Left renal pelvis (tissue), 4 donors: ENCODE measurements at regions not wholly inside any gene's neighbourhood (a gene's known extent, or its start where the extent isn't known, plus 50 kb on each side); places are given as distances from the start of the nearest gene placed in this dataset.

Experiments used
- DNase-seq, 4 donors: peaks; one replicate each; pipeline ENCODE4 v3.0.0-alpha.2; 2013; ENCODE audit warnings: low read depth in 4 of 4, low spot score in 3 of 4

DNA sequence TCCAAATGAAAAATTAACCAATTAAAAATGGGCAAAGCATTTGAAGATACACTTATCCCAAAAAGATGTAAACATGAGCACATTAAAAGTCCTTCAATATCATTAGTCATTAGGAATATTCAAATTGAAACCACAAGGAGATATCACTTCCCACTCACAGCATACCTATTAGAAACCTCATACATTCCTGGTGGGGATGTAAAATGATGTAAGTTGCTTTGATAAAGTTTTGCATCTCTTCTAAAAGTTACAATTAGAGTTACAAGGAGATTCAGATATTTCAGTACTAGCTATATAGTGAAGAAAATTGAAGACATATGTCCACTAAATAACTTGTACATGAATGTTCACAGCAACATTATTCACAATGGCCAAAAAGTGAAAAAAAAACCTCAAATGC is 1109.3 kb upstream of the LCORL start:
- DNase-seq, result no peak

DNA sequence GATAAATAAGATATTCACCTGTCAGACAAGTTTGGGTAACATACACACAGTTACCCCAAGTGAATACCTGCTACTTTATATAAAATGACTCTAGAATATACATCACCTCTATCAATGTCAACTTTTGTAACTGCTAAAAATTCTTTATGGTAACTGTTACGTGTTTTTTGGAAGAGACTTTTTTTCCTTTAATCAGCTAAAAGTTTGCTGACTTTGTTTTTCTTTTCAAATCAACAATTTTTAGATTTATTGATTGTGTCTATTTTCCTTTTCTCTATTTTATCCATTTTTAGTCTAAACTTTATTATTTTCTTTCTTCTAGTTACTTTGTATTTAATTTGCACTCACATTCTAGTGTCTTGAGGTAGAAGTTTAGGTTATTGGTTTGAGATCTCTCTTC is 1106.6 kb upstream of the LCORL start:
- no peak for DNase-seq

DNA sequence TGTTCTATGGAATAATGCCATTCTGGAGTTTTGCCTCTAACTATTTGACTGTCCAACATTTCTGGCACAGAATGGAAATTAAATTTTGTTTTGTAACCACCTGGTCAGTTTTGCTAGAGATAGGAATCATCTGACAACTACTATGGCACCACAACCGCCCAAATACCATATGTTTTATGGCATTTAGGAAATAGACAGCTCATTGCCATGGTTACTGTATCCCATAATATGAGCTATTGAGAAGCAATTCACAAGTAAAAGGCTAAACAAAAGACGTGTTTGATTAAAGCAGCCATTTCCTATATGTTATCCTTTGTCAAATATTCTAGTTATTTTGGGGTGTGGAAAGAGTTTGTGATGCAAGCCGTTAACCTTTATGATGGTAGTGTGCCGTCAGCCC is 1105.3 kb upstream of the LCORL start:
- no peak for DNase-seq

DNA sequence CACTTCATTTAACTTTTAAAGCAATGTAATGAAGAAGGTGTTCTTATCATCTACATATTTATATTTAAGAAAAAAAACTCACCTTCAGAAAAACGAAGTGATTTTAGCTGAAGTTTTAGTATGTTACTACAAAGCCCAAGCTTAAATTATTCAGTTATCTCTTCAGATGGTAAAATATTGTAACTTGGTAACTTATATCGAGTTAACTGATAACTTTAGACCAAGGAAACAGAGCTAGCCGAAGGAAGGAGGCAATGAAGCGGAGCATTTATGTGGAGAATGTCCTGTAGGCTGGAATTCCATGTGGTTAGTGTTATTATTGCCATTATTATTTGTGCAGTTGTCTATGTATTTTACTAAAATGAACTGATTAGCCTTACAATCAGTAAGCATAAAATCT is 1102.1 kb upstream of the LCORL start:
- DNase-seq, result no peak

DNA sequence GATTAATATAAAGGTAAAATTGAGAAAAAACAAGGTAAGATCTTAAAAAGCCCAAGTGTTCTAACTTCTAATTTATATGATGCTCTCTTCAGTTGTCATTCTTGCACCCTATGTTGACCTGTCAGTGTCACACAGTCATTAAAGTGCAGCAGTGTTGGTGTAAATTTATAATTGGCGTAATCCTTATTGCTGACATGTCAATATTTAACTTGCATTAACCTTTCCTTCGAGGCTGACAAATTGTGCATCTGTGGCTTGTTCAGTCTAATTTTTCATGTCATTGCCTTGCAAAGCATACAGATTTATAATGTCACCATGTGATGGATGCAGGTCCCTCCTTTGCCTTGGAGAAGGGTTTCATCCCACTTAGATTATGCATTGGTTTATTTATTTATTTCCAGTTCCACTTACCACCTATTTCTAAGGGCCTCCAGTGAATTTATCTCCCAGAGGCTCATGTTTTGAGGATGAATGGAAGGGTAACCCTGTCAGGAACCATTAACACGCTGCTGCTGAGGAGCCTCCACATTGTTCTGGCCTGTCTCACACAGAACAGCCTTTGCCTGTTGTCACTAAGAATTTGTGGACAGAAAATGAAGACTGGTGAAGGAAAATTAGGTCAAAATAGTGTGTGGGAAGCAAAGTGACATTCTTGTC is 1098.5 kb upstream of the LCORL start:
- no peak for DNase-seq

DNA sequence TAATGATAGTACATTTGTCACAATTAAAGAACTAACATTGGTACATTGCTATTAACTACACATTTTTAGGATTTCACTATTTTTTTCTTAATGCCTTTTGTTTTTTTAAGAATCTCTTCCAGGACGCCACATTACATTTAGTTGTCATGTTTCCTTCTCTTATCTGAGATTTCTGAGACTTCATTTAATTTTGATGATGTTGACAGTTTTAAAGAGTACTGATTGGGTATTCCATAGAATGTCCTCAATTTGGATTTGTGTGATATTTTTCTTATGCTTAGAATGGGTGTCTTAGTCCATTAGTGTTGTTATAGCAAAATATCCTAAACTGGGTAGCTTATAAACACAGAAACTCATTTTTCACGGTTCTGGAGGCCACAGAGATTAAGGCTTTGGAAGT is 1095.5 kb upstream of the LCORL start:
- no peak for DNase-seq

DNA sequence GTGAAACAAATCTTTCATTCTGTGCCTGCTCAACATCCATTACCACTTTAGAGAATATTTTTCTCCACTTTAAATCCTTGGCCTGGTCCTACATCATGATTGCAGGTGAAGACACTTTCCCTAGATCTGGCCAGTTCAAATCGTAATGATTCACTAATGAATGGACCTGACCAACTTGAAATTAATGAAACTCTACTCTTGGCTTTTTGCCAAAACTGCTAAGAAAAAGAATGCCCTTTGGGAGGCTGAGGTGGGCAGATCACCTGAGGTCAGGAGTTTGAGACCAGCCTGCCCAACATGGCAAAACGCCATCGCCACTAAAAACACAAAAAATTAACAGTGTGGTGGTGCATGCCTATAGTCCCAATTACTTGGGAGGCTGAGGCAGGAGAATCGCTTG is 1082.6 kb upstream of the LCORL start:
- no peak for DNase-seq

DNA sequence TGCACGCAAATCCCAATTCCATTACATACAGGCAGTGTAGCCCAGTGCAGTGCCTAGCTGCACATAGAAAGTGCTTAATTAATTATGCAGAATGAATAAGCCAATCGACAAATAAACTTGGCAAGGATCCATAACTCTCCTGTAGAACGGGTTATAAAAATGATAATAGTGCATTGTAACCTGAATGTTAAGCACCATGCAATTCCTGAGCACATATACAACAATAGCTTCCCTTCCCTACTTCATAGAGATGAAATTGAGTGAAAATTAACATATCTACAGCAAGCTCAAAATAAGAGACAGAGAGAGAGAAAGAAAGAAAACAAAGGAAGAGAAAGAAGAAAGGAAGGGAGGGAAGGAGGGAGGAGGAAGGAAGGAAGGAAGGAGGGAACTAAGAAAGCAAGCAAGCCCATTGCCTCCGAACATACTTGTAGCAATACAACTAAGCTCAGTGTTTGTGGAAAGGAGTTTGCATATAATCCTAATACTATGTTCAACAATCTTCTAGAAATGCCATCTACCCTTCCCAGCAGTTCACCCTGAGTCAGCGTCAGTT is 1074.0 kb upstream of the LCORL start:
- no peak for DNase-seq

DNA sequence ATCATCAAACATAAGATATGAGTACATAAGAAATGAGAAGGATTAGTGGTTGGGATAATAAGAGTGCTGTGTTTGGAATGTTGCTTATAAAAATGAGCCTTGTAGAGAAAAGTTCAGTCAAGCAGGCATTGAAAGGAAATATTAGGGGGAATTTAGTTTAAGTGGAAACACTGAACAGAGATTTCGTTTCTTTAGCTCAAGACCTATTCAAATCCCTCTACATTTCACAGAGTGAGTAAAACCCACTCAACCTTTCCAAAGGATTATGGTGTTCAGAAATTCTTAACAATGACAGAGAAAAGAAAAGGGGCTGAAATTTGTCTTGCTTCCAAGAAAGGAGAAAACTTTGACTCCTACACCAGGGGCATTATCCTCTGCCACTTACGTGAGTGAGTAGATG is 1072.4 kb upstream of the LCORL start:
- no peak for DNase-seq

DNA sequence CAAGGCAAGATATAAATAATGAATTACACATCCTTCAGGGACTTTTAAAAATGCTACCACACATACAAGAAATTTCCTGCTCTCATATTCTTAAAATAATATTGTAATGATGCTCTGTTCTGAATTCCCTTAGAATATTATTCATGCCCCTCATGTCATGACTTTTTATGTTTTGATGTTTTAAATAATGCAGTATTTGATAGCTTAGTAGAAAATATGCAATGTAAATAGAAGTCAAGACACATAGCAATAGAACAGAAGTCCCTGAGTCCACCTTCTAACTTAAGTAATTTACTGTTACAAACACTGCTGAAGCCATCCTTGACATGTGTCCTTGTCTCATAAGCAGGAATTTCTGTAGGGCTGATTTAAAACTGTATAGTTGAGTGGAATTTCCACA is 1071.2 kb upstream of the LCORL start:
- no peak for DNase-seq

DNA sequence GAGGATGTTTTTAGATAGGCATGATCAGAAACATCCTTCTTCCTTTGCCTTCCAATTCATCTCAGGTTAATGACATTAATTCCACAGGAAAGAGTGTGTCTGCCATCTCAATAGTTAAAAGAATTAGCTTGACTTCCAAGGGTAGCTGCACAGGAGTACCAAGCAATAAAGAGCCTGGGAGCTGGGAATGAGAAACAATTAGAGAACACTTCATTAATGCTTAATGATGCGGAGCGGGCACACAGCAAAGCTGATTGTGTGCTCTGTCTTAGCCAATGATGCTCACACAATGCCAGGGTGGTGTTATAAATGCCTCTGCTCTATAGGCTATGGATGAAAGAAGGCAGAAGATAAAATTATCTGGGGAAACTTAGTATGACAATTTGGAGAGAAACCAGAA is 1052.5 kb upstream of the LCORL start:
- DNase-seq, result no peak

DNA sequence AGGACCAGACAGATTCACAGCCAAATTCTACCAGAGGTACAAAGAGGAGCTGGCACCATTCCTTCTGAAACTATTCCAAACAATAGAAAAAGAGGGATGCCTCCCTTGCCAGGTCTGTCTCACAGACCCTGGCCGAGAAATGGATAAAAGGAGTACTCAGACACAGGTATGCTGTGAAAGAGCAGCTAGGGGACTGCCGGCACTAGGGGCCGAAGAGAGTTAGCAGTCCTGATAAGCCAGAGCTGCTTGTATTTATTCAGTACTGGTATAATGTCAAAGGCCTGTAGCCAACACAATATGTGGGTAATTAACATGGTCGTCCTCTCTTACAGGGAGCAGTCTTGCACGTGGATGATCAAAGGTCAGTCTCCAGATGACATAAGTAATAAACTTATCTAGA is 1042.1 kb upstream of the LCORL start:
- no peak for DNase-seq

DNA sequence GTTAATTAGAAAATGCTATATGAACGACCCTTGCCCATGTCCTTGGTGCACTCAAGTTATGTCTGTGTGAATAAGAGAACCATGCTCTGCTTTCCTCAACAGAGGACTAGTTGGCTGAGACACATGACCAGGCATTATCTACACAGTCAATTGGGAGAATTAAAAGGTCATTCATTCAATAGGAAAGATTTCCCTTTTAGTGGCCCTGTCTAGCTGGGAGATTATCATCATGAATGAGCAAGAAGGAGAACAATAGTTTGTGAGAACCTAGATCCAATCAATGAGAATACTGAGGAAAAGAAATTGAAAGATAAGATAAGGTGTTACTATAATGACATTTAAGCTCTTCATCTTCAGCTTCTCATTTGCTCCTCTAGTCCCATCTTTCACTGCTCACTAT is 1033.4 kb upstream of the LCORL start:
- DNase-seq, result no peak

DNA sequence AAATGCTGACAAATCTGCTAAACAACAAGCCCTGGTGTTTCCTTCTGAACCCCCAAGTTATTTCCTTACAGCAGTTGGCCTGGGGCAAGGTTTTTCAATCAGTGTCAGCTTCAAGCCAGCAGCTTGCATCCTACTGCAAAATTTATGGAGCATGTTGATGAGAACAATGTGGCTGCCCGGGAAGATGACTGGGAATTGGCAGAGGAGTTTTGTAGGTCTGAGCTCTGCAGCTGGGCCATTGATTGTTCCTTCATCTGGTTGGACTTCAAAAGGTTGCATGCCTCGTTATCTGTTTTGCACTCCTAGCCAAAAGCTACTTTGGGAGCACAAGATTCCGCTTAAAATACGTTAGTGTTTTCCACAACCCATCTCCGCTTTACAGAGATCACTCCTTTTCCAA is 1030.3 kb upstream of the LCORL start:
- no peak for DNase-seq

DNA sequence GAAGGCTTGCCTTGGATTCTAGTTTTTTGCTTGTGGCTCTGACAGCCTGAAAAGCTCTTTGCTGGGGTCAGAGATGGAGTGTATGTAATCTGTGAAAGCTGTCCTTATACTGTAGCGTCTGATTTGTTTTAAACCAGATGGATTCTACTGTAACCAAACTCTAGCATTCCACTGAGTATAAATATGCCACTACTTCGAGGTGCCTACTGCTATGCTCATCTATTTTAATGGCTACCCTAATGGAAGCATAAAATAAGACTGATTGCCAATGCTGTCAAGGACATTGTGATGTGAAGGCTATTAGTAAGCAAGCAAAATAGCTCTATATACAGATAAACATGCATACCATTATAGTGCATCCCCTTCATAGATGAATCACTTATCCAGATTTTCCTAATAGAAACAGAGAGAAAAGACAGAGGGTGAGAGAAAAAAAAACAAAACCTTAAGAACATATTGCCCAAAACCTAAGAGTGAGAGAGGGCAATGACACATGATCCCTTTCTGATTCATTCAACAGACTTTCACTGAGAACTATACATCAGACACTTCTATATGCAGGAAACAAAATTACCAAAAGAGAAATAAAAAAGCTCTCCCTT is 1025.8 kb upstream of the LCORL start:
- no peak for DNase-seq

DNA sequence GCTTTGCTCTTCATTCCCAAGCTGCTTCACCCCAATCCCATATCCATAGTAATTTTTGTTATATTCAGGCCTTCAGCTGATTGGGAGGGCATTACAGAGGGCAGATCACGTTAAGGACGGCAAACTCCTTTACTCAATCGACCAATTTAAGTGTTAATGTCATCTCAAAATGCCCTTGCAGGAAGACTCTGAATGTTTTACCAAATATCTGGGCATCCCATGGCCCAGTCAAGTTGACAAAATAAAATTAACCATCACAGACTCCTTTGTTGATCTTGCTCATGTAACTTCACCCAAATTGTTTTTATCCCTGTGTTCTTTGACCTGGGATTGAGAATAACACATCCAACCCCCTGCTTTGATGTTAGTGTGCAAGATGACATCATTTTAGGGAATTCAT is 1018.3 kb upstream of the LCORL start:
- DNase-seq, result no peak

DNA sequence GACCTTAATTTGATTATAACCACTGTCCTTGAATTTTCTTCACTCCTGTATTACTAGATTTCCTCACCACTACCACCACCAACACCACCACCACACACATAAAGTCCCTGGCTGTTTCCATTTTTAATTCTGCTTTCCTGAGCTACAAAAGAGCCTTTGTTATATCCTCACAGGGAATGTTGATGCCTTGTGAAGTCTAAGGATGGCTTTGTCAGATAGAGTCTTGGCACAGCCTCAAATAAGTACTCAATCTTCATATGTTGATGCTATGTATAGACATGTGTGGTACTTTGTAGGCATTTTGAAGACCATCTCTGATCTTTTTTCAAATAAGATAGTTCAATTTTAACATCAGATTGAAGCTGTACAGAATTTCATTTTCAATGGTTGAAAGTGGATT is 1016.7 kb upstream of the LCORL start:
- DNase-seq, result no peak

DNA sequence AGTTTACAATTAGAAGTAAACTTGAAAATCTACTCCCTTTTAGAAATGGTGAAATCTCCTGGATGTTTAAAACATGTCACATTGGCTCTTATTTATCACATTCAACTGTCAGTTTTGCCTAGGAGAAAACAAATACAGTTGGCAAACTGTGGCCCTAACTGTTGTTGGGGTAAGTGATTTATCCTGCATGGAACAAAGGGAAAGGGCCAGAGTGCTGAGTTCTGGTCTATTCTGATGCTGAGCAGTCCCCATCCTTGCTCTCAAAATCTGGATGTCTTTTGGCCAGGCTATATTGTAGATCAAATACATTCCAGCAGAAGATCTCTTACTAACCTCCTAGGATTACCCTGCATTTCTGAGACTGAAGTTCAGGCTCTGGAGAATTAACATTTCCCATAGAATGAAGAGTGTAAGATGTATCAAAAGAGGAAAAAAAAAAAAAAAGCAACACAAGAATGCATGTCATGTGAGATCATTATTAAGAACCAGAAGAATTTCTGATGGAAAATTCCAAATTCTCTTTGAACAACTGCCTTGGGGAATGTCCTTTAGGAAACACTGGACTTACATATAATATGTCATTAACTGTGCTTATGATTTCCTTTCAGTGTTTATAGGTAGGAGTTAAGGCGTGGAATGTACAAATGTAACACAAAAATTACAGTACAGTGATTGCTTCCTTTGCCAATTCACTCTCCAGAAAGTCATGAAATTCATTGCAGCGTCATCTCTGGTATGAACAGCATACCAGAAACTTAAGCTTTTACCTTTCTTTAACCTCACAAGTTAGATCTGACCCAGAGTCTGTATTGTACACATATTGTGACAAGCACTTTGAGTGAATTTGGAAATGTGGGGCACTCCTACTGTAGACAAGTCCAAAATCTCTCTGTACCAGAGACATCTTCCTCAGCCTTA is 1012.5 kb upstream of the LCORL start:
- no peak for DNase-seq

DNA sequence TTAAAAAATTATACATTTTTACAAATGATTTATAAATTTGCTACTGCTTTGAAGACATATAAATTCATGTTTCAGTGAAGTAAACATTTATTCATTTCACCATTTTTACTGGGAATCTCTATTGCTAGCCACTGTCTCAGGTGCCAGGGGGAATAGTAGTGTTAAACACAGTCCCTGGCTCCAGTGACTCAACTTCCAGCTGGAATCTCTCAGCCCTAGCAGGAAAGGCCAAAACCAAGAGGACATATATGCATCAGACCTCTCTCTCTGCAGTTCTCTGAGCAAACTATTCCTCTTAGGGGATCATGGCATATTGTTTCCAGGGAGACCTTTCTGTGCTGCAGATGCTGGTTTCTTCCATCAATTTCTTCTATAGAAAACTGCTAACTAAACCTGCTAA is 1009.0 kb upstream of the LCORL start:
- no peak for DNase-seq

DNA sequence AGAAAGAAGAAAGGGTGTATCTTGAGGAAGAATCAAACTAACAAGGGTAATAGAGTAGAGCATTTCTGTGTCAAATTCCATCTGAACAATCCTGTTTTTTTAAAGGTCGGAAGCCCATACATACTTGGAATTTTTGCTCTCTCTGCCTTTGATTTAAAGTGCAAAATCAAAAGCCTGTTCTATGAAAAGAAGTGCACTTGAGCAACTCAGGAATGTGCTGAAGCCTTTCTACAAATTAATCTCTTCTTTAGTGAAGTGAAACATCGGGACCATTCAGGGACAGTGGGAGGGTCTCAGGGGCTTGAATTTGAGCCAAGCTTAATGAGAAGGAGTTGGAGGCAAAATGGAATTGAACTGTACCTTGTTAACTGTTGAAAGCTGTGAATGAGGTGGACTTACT is 1008.5 kb upstream of the LCORL start:
- no peak for DNase-seq

DNA sequence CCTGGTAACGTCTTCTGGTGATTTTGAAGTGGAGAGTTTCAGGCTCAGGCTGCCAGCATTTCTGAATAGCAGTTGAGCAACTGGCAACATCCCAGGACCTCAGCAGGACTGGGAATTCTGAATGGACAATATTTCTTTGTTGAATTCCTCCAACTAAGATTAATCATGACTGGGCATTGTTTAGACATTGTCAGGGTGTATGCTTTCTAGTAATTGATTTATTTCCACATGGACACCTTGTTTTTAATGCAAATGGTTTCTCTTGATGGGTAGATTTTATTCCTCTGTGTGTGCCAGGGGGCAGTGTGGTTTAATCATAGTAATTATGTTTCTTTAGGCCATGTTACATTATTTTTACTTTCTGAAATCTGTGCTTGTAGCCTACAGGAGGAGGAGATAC is 1004.7 kb upstream of the LCORL start:
- DNase-seq, result no peak

DNA sequence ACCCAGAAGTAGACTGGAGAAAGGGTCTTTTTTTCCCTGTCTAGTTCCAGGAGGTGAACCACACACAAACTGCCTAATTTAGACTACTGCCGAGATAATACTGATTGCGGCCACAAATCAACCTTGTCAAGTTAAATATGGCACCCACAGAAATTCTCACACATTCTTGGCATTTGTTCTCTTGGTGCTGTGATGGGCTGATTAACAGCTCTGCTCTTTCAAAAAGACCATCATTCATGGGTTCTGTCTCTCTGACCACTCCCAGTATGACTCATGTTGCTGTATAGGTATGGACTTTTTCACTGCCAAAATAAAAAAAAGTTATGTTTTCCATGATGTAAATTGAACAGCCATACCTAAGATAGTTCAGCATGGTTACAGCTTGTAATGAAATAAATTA is 1003.5 kb upstream of the LCORL start:
- DNase-seq, result no peak
